Caco-2 (cell line): ENCODE measurements at regions not wholly inside any gene's neighbourhood (a gene's known extent, or its start where the extent isn't known, plus 50 kb on each side); places are given as distances from the start of the nearest gene placed in this dataset.

Source experiments
- BruUV-seq: library from RNA; stranded (reverse); fragments of 400-500 nt; replicated peaks from 2 replicates; lab custom pipeline; 2021; lab: Mats Ljungman, UMichigan
- CTCF ChIA-PET: fragments of 300-600 bp; sonication (Branson Sonifier 250); formaldehyde crosslinking; loops from one replicate; lab custom pipeline; 2022; ENCODE audit warnings: antibody characterized with exemption; lab: Charles Lee
- POLR2A ChIA-PET: fragments of 300-600 bp; sonication (Branson Sonifier 250); formaldehyde crosslinking; loops from one replicate; lab custom pipeline; 2022; ENCODE audit warnings: antibody characterized with exemption; lab: Charles Lee
- DNase-seq, 2 experiments: peaks; one replicate each; pipeline versions ENCODE4 v3.0.0 to v3.0.0-alpha.2; 2020 to 2022
- H3K27me3 ChIP-seq: replicated peaks from 2 replicates; pipeline ENCODE4 v1.6.0; 2011; ENCODE audit warnings: low read length; ENCODE audit not compliant: control insufficient read depth, insufficient read depth
- H3K36me3 ChIP-seq: 2 replicates; pipeline ENCODE4 v1.5.1; 2011; ENCODE audit warnings: low read length; ENCODE audit not compliant: control insufficient read depth, insufficient read depth
- H3K4me1 ChIP-seq: fragments of 250-450 bp; sonication (Bioruptor Pico); 2 replicates; pipeline ENCODE4 v1.5.1; 2020; ENCODE audit warnings: mild to moderate bottlenecking
- H3K4me3 ChIP-seq: 2 replicates; pipeline ENCODE4 v1.5.1; 2011; ENCODE audit warnings: low read depth, mild to moderate bottlenecking, control low read depth, low read length
- H3K9me3 ChIP-seq: fragments of 250-450 bp; sonication (Bioruptor Pico); 2 replicates; pipeline ENCODE4 v1.5.1; 2020; ENCODE audit warnings: mild to moderate bottlenecking, moderate library complexity
- H3K27ac Mint-ChIP-seq: one replicate; pipeline ENCODE4 v1.8.0; 2022; ENCODE audit warnings: mixed read lengths; ENCODE audit not compliant: unreplicated experiment
- H3K27me3 Mint-ChIP-seq: one replicate; pipeline ENCODE4 v1.8.0; 2022; ENCODE audit warnings: mixed read lengths; ENCODE audit not compliant: insufficient read depth, unreplicated experiment
- H3K36me3 Mint-ChIP-seq: one replicate; pipeline ENCODE4 v1.8.0; 2022; ENCODE audit warnings: mild to moderate bottlenecking, mixed read lengths; ENCODE audit not compliant: insufficient read depth, unreplicated experiment
- H3K4me1 Mint-ChIP-seq: one replicate; pipeline ENCODE4 v1.8.0; 2022; ENCODE audit warnings: low read depth, mixed read lengths; ENCODE audit not compliant: unreplicated experiment
- H3K4me3 Mint-ChIP-seq: one replicate; pipeline ENCODE4 v1.8.0; 2022; ENCODE audit warnings: mild to moderate bottlenecking, moderate library complexity, mixed read lengths; ENCODE audit not compliant: unreplicated experiment
- H3K9me3 Mint-ChIP-seq: one replicate; pipeline ENCODE4 v1.8.0; 2022; ENCODE audit warnings: mixed read lengths; ENCODE audit not compliant: unreplicated experiment
- CTCF ChIP-seq, 2 experiments: fragments of 200-600 bp in 1 of 2; IDR thresholded peaks; 1 replicate in 1 of 2; 2 replicates in 1 of 2; pipeline versions ENCODE4 v1.5.1 to v1.8.0; 2011 to 2022; ENCODE audit warnings: antibody characterized with exemption in 1 of 2, control low read depth in 1 of 2, inconsistent platforms in 1 of 2, low read depth in 1 of 2, low read length in 1 of 2, mild to moderate bottlenecking in 1 of 2, moderate library complexity in 1 of 2; ENCODE audit not compliant: insufficient read depth in 1 of 2, severe bottlenecking in 1 of 2, unreplicated experiment in 1 of 2
- intact Hi-C: fragments of 100-400 bp; cut with micrococcal nuclease; formaldehyde crosslinking; loops from one replicate; pipeline ENCODE4 v1.10.0; 2022; ENCODE audit not compliant: unreplicated experiment

DNA sequence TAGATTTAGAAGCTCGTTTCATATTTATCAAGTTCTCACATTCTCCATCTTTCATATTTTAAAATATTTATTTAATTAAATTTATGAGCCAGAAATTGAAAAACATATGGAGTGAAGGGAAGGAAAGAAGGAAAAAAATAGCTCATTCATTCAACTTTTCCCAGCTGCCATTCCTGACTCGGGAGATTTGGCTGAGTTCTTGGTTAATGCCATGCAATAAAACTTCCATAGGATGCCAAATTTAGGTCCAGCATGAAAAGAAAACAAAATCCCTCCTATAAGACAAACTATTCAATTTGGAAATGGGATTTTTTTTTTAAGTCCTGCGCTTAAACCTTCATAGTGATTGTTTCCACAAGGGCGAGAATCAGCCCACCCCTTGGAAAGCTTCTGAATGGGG, 426.1 kb upstream of the TNP1 start:
- peaks cover 6% of the 10 kb centered on the region for H3K36me3 Mint-ChIP-seq
- TF ChIP-seq CTCF (IDR thresholded peaks at IDR 0.05; ENCODE audit: insufficient read depth in 1 of 2, low read depth in 1 of 2, low read length in 1 of 2, severe bottlenecking in 1 of 2, unreplicated experiment in 1 of 2) = no peak
- no peaks in the 10 kb centered on the region for H3K27me3 Mint-ChIP-seq
- intact Hi-C loops = no loop called here
- no TSS peak for BruUV-seq
- no peak for DNase-seq
- no peaks in the 10 kb centered on the region for H3K27me3 ChIP-seq
- no peaks in the 10 kb centered on the region for H3K36me3 ChIP-seq
- H3K4me3 ChIP-seq = no peak overlapping the region
- ChIA-PET POLR2A (interaction anchor here (0.7 kb wide), 1 partner anchor 30 kb away, joined by 4 read pairs; no protein-coding TSS in a partner anchor), CTCF (no interaction called here)
- no peaks in the 10 kb centered on the region for H3K9me3 ChIP-seq
- no peak overlapping the region for H3K27ac Mint-ChIP-seq
- H3K4me3 Mint-ChIP-seq = no peak overlapping the region
- peaks cover 25% of the 10 kb centered on the region for H3K4me1 ChIP-seq
- peaks cover 24% of the 10 kb centered on the region for H3K4me1 Mint-ChIP-seq
- H3K9me3 Mint-ChIP-seq = no peaks in the 10 kb centered on the region

GRCh38 chr2:217283460-217283859, 423.6 kb upstream of the TNP1 start:
- Histone ChIP-seq H3K27me3 (no peaks in the 10 kb centered on the region), H3K4me3 (no peak overlapping the region), H3K4me1 (peaks cover under 1% of the 10 kb centered on the region; the same call in 1 of the 2 replicates), H3K9me3 (no peaks in the 10 kb centered on the region), H3K36me3 (no peaks in the 10 kb centered on the region)
- Mint-ChIP-seq H3K4me1 (peaks cover 6% of the 10 kb centered on the region), H3K4me3 (no peak overlapping the region), H3K27me3 (no peaks in the 10 kb centered on the region), H3K36me3 (no peaks in the 10 kb centered on the region), H3K9me3 (no peaks in the 10 kb centered on the region), H3K27ac (no peak overlapping the region)
- CTCF ChIA-PET = no interaction called here
- POLR2A ChIA-PET = no interaction called here
- no TSS peak for BruUV-seq
- no peak for TF ChIP-seq CTCF (IDR thresholded peaks at IDR 0.05; ENCODE audit: insufficient read depth in 1 of 2, low read depth in 1 of 2, low read length in 1 of 2, severe bottlenecking in 1 of 2, unreplicated experiment in 1 of 2)
- no peak for DNase-seq
- intact Hi-C loops = no loop called here

DNA sequence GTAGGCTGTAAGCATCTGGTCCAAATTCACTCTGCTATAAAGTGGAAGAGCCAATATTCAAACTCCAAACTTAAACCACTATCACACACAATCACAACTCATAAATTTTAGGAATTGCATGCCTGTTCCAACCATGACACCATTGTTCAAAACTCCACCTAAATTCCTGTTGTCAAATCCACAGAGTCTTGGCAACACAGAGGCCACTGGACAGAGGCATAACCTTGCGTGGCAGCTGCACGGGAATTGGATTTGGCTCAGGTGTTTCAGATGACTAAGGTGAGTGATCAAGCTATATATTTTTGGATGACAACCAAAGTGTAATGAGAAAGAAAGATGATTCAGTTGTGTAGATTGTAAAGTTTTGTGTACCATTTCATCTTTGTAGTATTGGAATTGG, 422.7 kb upstream of the TNP1 start:
- intact Hi-C loops = no loop called here
- H3K27me3 Mint-ChIP-seq = no peaks in the 10 kb centered on the region
- H3K4me3 ChIP-seq = no peak overlapping the region

More for the DNA sequence above, 422.7 kb upstream of the TNP1 start:
- Mint-ChIP-seq H3K27ac (no peak overlapping the region), H3K36me3 (no peaks in the 10 kb centered on the region), H3K4me3 (no peak overlapping the region), H3K9me3 (no peaks in the 10 kb centered on the region), H3K4me1 (peaks cover 6% of the 10 kb centered on the region)
- POLR2A ChIA-PET = no interaction called here
- no peaks in the 10 kb centered on the region for H3K9me3 ChIP-seq
- H3K4me1 ChIP-seq = no peaks in the 10 kb centered on the region
- H3K27me3 ChIP-seq = no peaks in the 10 kb centered on the region
- BruUV-seq = no TSS peak
- no peak for DNase-seq
- no peak for TF ChIP-seq CTCF (IDR thresholded peaks at IDR 0.05; ENCODE audit: insufficient read depth in 1 of 2, low read depth in 1 of 2, low read length in 1 of 2, severe bottlenecking in 1 of 2, unreplicated experiment in 1 of 2)
- no peaks in the 10 kb centered on the region for H3K36me3 ChIP-seq
- CTCF ChIA-PET = no interaction called here
